D721Med (cell line): ENCODE measurements at regions not wholly inside any gene's neighbourhood (a gene's known extent, or its start where the extent isn't known, plus 50 kb on each side); places are given as distances from the start of the nearest gene placed in this dataset.

Source experiments
- DNase-seq: peaks from one replicate; pipeline ENCODE4 v3.0.0; 2011; ENCODE audit warnings: low spot score; ENCODE audit not compliant: insufficient read length
- FAIRE-seq: peaks from 2 replicates; lab custom pipeline; 2011; peaks lifted over from hg19 to GRCh38; lab: Jason Lieb, UNC
- TF ChIP-seq, protein P1 (sequence below): IDR thresholded peaks from 2 replicates; pipeline ENCODE4 v1.5.1; 2012; ENCODE audit warnings: mild to moderate bottlenecking, control low read depth; ENCODE audit not compliant: insufficient read depth; ENCODE audit errors: missing control alignments

GRCh38 chr2:236363711-236364277 is 99.6 kb upstream of the ASB18 start:
- FAIRE-seq, result no peak
- no peak for DNase-seq
- TF ChIP-seq, protein P1, sequence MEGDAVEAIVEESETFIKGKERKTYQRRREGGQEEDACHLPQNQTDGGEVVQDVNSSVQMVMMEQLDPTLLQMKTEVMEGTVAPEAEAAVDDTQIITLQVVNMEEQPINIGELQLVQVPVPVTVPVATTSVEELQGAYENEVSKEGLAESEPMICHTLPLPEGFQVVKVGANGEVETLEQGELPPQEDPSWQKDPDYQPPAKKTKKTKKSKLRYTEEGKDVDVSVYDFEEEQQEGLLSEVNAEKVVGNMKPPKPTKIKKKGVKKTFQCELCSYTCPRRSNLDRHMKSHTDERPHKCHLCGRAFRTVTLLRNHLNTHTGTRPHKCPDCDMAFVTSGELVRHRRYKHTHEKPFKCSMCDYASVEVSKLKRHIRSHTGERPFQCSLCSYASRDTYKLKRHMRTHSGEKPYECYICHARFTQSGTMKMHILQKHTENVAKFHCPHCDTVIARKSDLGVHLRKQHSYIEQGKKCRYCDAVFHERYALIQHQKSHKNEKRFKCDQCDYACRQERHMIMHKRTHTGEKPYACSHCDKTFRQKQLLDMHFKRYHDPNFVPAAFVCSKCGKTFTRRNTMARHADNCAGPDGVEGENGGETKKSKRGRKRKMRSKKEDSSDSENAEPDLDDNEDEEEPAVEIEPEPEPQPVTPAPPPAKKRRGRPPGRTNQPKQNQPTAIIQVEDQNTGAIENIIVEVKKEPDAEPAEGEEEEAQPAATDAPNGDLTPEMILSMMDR, result no peak

- no peak for FAIRE-seq
- DNase-seq, result no peak
- TF ChIP-seq, protein P1, result no peak
These were observed 101.2 kb upstream of the ASB18 start for GRCh38 chr2:236365258-236366048.

DNA sequence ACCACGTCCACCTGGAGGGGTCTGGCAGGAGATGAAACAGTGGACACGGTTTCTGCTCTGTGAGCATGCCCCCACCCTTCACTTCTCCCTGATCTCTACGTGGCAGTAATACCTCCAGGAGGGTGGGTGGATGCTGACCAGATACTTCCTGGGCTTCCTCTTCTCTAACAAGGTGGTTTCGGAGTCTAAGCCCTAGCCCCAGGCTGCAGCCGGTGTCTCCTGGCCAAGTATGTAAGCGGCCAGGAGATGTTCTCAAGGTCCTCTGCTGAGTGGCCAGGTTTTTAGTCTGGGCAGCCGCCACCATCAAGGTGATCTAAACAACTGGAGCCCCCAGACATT is 101.8 kb upstream of the ASB18 start:
- FAIRE-seq, result no peak
- TF ChIP-seq, protein P1, result no peak

DNA sequence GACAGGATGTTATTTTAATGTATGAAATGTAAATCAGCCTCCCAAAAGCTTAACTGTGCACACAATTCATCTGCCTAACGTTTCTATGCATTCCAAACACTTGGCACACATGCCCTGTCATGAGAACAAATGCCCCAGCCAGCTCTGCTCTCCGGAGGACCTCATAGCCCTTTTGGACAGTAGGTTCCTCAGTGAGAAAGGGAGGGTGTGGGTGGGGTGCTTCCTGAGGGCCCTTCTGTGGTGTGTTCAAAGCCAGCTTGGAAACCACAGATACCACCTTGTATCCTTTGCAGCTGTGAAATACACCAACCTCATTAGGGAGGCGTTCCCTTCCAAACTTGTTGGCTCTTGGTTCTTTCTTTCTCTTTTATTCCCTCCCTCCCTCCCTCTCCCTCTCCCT is 102.2 kb upstream of the ASB18 start:
- DNase-seq (no peak), FAIRE-seq (no peak)
- TF ChIP-seq, protein P1, result no peak

More for the DNA sequence above, 101.8 kb upstream of the ASB18 start:
- no peak for DNase-seq

DNA sequence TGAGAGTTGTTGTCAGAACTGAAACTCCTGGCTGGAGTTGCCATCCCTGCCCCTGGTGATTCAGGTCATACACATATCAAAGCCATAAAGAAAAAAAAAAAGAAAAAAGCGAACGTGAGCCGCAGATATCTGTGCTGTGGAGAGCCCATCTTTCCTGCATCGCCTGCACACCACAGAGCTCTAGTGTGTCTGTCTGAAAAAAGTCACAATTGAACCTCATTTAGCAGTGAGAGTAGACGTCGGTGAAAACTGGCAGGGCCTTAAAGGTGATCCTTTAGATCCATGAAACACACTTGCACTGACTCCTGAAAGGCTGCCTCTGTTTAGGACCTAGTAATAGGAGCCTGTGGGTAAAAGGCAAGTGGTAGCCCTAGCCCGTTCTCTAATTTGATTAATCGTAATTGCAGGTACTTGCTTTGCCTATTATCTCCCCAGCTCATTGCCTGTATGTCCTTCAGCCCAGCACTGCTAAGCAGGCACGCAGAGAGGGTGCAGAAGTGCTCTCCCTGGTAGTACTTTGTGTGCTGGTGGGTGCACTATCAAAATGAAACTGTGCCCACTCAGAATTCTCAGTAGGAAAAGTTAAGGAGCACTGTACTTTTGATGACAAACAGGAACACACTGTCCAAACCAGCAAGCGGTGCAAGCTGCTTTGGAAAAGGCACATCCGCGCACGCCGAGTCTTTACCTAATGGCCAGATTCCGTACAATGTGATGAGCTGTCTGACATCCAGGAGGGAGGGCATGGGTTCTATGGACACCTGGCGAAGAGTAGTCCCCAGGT is 103.5 kb upstream of the ASB18 start:
- DNase-seq (no peak), FAIRE-seq (no peak)
- TF ChIP-seq, protein P1, result no peak

DNA sequence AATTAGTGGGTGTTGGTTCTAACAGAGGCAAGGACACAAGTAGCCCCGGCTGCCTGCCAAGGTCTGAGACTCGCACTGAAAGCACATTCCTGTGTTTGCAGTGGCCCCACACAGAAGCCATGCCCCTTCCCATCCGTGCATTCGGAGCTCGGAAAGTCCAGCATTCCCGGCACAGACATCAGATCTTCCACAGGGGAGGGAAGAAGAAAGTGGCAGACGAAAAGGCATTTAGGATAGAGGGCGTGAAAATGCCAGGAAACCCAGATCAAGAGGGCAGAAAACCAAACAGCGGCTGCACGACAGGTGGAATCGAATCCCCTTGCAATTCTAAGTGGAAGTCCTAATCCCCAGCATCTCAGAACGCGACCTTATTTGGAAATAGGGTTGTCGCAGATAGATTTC is 105.5 kb upstream of the ASB18 start:
- no peak for FAIRE-seq
- no peak for DNase-seq
- TF ChIP-seq, protein P1, result no peak
